ENCODE measurements at regions not wholly inside any gene's neighbourhood (a gene's known extent, or its start where the extent isn't known, plus 50 kb on each side); places are given as distances from the start of the nearest gene placed in this dataset.

GRCh38 chr4:96025011-96025410 is 185.1 kb downstream of the PDHA2 start:
- WGBS, 2 experiments (ENCODE audit: insufficient coverage in 1 of 2, insufficient read length in 1 of 2) = 95% methylated on average over 1 of the region's 1 CpG; no CpG with 5 or more reads in 1 of the 2 experiments
- Histone ChIP-seq H3K27ac (ENCODE audit: low read depth, low read length) (no peak overlapping the region), H3K4me3 (ENCODE audit: low read length) (no peak overlapping the region), H3K27me3 (ENCODE audit: control insufficient read depth, insufficient read depth, low read length, poor library complexity, severe bottlenecking) (no peaks in the 10 kb centered on the region), H3K9me3 (ENCODE audit: control insufficient read depth, low read length) (no peaks in the 10 kb centered on the region), H3K4me1 (ENCODE audit: control insufficient read depth, insufficient read depth, low read length) (no peaks in the 10 kb centered on the region), H3K36me3 (ENCODE audit: control insufficient read depth, insufficient read depth, low read length) (no peaks in the 10 kb centered on the region), H3K9ac (ENCODE audit: extremely low read depth, low read length, poor library complexity, severe bottlenecking) (no peak overlapping the region)
- Mint-ChIP-seq H3K36me3 (ENCODE audit: low read depth) (no peaks in the 10 kb centered on the region), H3K4me1 (no peaks in the 10 kb centered on the region), H3K9me3 (no peaks in the 10 kb centered on the region), H3K27ac (no peak overlapping the region), H3K27me3 (ENCODE audit: insufficient read depth) (no peaks in the 10 kb centered on the region), H3K4me3 (no peak overlapping the region)
- no peak for DNase-seq
- TF ChIP-seq CTCF (conservative IDR thresholded peaks at IDR 0.05) = no peak

GRCh38 chr4:96035727-96036126 is 195.8 kb downstream of the PDHA2 start:
- DNase-seq = no peak
- no peaks in the 10 kb centered on the region for H3K27me3 Mint-ChIP-seq (ENCODE audit: insufficient read depth)
- no peak overlapping the region for H3K4me3 Mint-ChIP-seq
- Histone ChIP-seq H3K9ac (ENCODE audit: extremely low read depth, low read length, poor library complexity, severe bottlenecking) (no peak overlapping the region), H3K36me3 (ENCODE audit: control insufficient read depth, insufficient read depth, low read length) (no peaks in the 10 kb centered on the region), H3K9me3 (ENCODE audit: control insufficient read depth, low read length) (no peaks in the 10 kb centered on the region), H3K4me1 (ENCODE audit: control insufficient read depth, insufficient read depth, low read length) (no peaks in the 10 kb centered on the region), H3K4me3 (ENCODE audit: low read length) (no peak overlapping the region), H3K27ac (ENCODE audit: low read depth, low read length) (no peak overlapping the region), H3K27me3 (ENCODE audit: control insufficient read depth, insufficient read depth, low read length, poor library complexity, severe bottlenecking) (no peaks in the 10 kb centered on the region)
- H3K4me1 Mint-ChIP-seq = no peaks in the 10 kb centered on the region
- peak; percentile 81 for TF ChIP-seq CTCF (conservative IDR thresholded peaks at IDR 0.05)
- no peak overlapping the region for H3K27ac Mint-ChIP-seq
- no peaks in the 10 kb centered on the region for H3K9me3 Mint-ChIP-seq
- H3K36me3 Mint-ChIP-seq (ENCODE audit: low read depth) = no peaks in the 10 kb centered on the region

GRCh38 chr4:96036781-96037180 is 196.9 kb downstream of the PDHA2 start:
- no peaks in the 10 kb centered on the region for H3K4me1 ChIP-seq (ENCODE audit: control insufficient read depth, insufficient read depth, low read length)
- H3K36me3 Mint-ChIP-seq (ENCODE audit: low read depth) = no peaks in the 10 kb centered on the region
- H3K4me1 Mint-ChIP-seq = no peaks in the 10 kb centered on the region
- DNase-seq = no peak
- H3K9me3 Mint-ChIP-seq = no peaks in the 10 kb centered on the region
- WGBS, 2 experiments (ENCODE audit: insufficient coverage in 1 of 2, insufficient read length in 1 of 2) = 94% methylated on average over 3 of the region's 3 CpGs; no CpG with 5 or more reads in 1 of the 2 experiments
- no peaks in the 10 kb centered on the region for H3K27me3 ChIP-seq (ENCODE audit: control insufficient read depth, insufficient read depth, low read length, poor library complexity, severe bottlenecking)
- no peak overlapping the region for H3K27ac ChIP-seq (ENCODE audit: low read depth, low read length)
- no peaks in the 10 kb centered on the region for H3K36me3 ChIP-seq (ENCODE audit: control insufficient read depth, insufficient read depth, low read length)
- H3K4me3 Mint-ChIP-seq = no peak overlapping the region
- TF ChIP-seq CTCF (conservative IDR thresholded peaks at IDR 0.05) = no peak
- H3K9me3 ChIP-seq (ENCODE audit: control insufficient read depth, low read length) = no peaks in the 10 kb centered on the region
- H3K4me3 ChIP-seq (ENCODE audit: low read length) = no peak overlapping the region
- H3K27ac Mint-ChIP-seq = no peak overlapping the region
- no peak overlapping the region for H3K9ac ChIP-seq (ENCODE audit: extremely low read depth, low read length, poor library complexity, severe bottlenecking)
- H3K27me3 Mint-ChIP-seq (ENCODE audit: insufficient read depth) = no peaks in the 10 kb centered on the region
